Sigmoid colon (tissue), 4 donors: ENCODE measurements at regions not wholly inside any gene's neighbourhood (a gene's known extent, or its start where the extent isn't known, plus 50 kb on each side); places are given as distances from the start of the nearest gene placed in this dataset.

Experiments used
- EP300 ChIP-seq, 4 donors: sonication (generic); formaldehyde crosslinking; IDR thresholded peaks; one replicate each; pipeline ENCODE4 v1.6.1; 2017; ENCODE audit warnings: antibody characterized with exemption in 4 of 4
- POLR2A ChIP-seq, 2 donors: fragments of 450-650 bp; IDR thresholded peaks; one replicate each; pipeline ENCODE4 v1.6.1; 2016; ENCODE audit warnings: antibody characterized with exemption in 2 of 2, mild to moderate bottlenecking in 2 of 2, moderate library complexity in 2 of 2
- POLR2AphosphoS5 ChIP-seq, 4 donors: sonication (generic); formaldehyde crosslinking; IDR thresholded peaks; one replicate each; pipeline ENCODE4 v1.6.1; 2017; ENCODE audit warnings: antibody characterized with exemption in 4 of 4
- TF ChIP-seq, protein P1 (sequence below), 4 experiments: fragments of 450-650 bp in 3 of 4; fragments of 200-600 bp in 1 of 4; IDR thresholded peaks; one replicate each; pipeline ENCODE4 v1.5.1; 2016 to 2019; ENCODE audit warnings: antibody characterized with exemption in 4 of 4, mild to moderate bottlenecking in 3 of 4, moderate library complexity in 2 of 4

GRCh38 chr12:15050659-15051058 is 77.8 kb downstream of the PDE6H start:
- TF ChIP-seq, protein P1, sequence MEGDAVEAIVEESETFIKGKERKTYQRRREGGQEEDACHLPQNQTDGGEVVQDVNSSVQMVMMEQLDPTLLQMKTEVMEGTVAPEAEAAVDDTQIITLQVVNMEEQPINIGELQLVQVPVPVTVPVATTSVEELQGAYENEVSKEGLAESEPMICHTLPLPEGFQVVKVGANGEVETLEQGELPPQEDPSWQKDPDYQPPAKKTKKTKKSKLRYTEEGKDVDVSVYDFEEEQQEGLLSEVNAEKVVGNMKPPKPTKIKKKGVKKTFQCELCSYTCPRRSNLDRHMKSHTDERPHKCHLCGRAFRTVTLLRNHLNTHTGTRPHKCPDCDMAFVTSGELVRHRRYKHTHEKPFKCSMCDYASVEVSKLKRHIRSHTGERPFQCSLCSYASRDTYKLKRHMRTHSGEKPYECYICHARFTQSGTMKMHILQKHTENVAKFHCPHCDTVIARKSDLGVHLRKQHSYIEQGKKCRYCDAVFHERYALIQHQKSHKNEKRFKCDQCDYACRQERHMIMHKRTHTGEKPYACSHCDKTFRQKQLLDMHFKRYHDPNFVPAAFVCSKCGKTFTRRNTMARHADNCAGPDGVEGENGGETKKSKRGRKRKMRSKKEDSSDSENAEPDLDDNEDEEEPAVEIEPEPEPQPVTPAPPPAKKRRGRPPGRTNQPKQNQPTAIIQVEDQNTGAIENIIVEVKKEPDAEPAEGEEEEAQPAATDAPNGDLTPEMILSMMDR (IDR thresholded peaks at IDR 0.05) = no peak
- TF ChIP-seq EP300 (IDR thresholded peaks at IDR 0.05) = no peak
- TF ChIP-seq POLR2A (IDR thresholded peaks at IDR 0.05) = no peak
- peak in 1 of 4 donors; percentile 19 for TF ChIP-seq POLR2AphosphoS5 (IDR thresholded peaks at IDR 0.05)
